ENCODE measurements at regions not wholly inside any gene's neighbourhood (a gene's known extent, or its start where the extent isn't known, plus 50 kb on each side); places are given as distances from the start of the nearest gene placed in this dataset.

- no peak for ATAC-seq (replicated peaks)
- no peak overlapping the region for H3K27ac Mint-ChIP-seq
- no peaks in the 10 kb centered on the region for H3K4me1 Mint-ChIP-seq
- H3K4me3 Mint-ChIP-seq: no peak overlapping the region
- H3K9me3 Mint-ChIP-seq: peaks cover 6% of the 10 kb centered on the region
- H3K27me3 Mint-ChIP-seq: no peaks in the 10 kb centered on the region
- no peaks in the 10 kb centered on the region for H3K36me3 Mint-ChIP-seq (ENCODE audit: low read depth)
Observed at GRCh38 chr5:157934600-157934999, 75.7 kb upstream of the CLINT1 start.

GRCh38 chr5:157933005-157933404, 74.1 kb upstream of the CLINT1 start:
- H3K27ac Mint-ChIP-seq: no peak overlapping the region
- H3K27me3 Mint-ChIP-seq: no peaks in the 10 kb centered on the region
- H3K36me3 Mint-ChIP-seq (ENCODE audit: low read depth): no peaks in the 10 kb centered on the region
- H3K9me3 Mint-ChIP-seq: peaks cover 6% of the 10 kb centered on the region
- ATAC-seq (replicated peaks): no peak
- no peaks in the 10 kb centered on the region for H3K4me1 Mint-ChIP-seq
- H3K4me3 Mint-ChIP-seq: no peak overlapping the region

GRCh38 chr5:157930710-157931109, 71.8 kb upstream of the CLINT1 start:
- Mint-ChIP-seq H3K4me3 (no peak overlapping the region), H3K9me3 (peaks cover 6% of the 10 kb centered on the region), H3K4me1 (no peaks in the 10 kb centered on the region), H3K27me3 (no peaks in the 10 kb centered on the region), H3K36me3 (ENCODE audit: low read depth) (no peaks in the 10 kb centered on the region), H3K27ac (no peak overlapping the region)
- ATAC-seq (replicated peaks): no peak

- ATAC-seq (replicated peaks): no peak
- Mint-ChIP-seq H3K36me3 (ENCODE audit: low read depth) (no peaks in the 10 kb centered on the region), H3K4me3 (no peak overlapping the region), H3K27me3 (no peaks in the 10 kb centered on the region), H3K9me3 (no peaks in the 10 kb centered on the region), H3K4me1 (peaks cover 7% of the 10 kb centered on the region), H3K27ac (no peak overlapping the region)
Observed at GRCh38 chr5:157926977-157927376, 68.0 kb upstream of the CLINT1 start.

- no peak overlapping the region for H3K27ac Mint-ChIP-seq
- no peak overlapping the region for H3K4me3 Mint-ChIP-seq
- no peaks in the 10 kb centered on the region for H3K9me3 Mint-ChIP-seq
- no peaks in the 10 kb centered on the region for H3K27me3 Mint-ChIP-seq
- no peak for ATAC-seq (replicated peaks)
- no peaks in the 10 kb centered on the region for H3K36me3 Mint-ChIP-seq (ENCODE audit: low read depth)
- peaks cover 7% of the 10 kb centered on the region for H3K4me1 Mint-ChIP-seq
Observed at GRCh38 chr5:157925786-157926671, 67.1 kb upstream of the CLINT1 start.

GRCh38 chr5:157924931-157925729, 66.2 kb upstream of the CLINT1 start:
- Mint-ChIP-seq H3K4me1 (peaks cover 7% of the 10 kb centered on the region), H3K27ac (no peak overlapping the region), H3K9me3 (no peaks in the 10 kb centered on the region)

GRCh38 chr5:157924490-157924889, 65.5 kb upstream of the CLINT1 start:
- no peak for ATAC-seq (replicated peaks)
- Mint-ChIP-seq H3K4me3 (no peak overlapping the region), H3K27me3 (no peaks in the 10 kb centered on the region), H3K4me1 (peaks cover 7% of the 10 kb centered on the region), H3K9me3 (no peaks in the 10 kb centered on the region), H3K27ac (no peak overlapping the region), H3K36me3 (ENCODE audit: low read depth) (no peaks in the 10 kb centered on the region)

More at GRCh38 chr5:157924931-157925729, 66.2 kb upstream of the CLINT1 start:
- no peak overlapping the region for H3K4me3 Mint-ChIP-seq
- no peak for ATAC-seq (replicated peaks)
- no peaks in the 10 kb centered on the region for H3K36me3 Mint-ChIP-seq (ENCODE audit: low read depth)
- no peaks in the 10 kb centered on the region for H3K27me3 Mint-ChIP-seq

- Mint-ChIP-seq H3K4me3 (no peak overlapping the region), H3K9me3 (no peaks in the 10 kb centered on the region), H3K4me1 (peaks cover 15% of the 10 kb centered on the region), H3K36me3 (ENCODE audit: low read depth) (no peaks in the 10 kb centered on the region), H3K27ac (no peak overlapping the region), H3K27me3 (no peaks in the 10 kb centered on the region)
- ATAC-seq (replicated peaks): no peak
Observed at GRCh38 chr5:157923765-157924164, 64.8 kb upstream of the CLINT1 start.

- no peaks in the 10 kb centered on the region for H3K9me3 Mint-ChIP-seq
- no peak overlapping the region for H3K4me3 Mint-ChIP-seq
- ATAC-seq (replicated peaks): no peak
- no peak overlapping the region for H3K27ac Mint-ChIP-seq
- no peaks in the 10 kb centered on the region for H3K27me3 Mint-ChIP-seq
- H3K36me3 Mint-ChIP-seq (ENCODE audit: low read depth): no peaks in the 10 kb centered on the region
- peaks cover 28% of the 10 kb centered on the region for H3K4me1 Mint-ChIP-seq
Observed at GRCh38 chr5:157922026-157922425, 63.1 kb upstream of the CLINT1 start.

GRCh38 chr5:157920828-157921170, 61.9 kb upstream of the CLINT1 start:
- no peak for ATAC-seq (replicated peaks)
- H3K4me3 Mint-ChIP-seq: no peak overlapping the region
- H3K9me3 Mint-ChIP-seq: no peaks in the 10 kb centered on the region
- peaks cover 28% of the 10 kb centered on the region for H3K4me1 Mint-ChIP-seq
- H3K27ac Mint-ChIP-seq: no peak overlapping the region
- no peaks in the 10 kb centered on the region for H3K27me3 Mint-ChIP-seq
- H3K36me3 Mint-ChIP-seq (ENCODE audit: low read depth): no peaks in the 10 kb centered on the region

- H3K4me3 Mint-ChIP-seq: peak overlapping the region; percentile 47
- no peaks in the 10 kb centered on the region for H3K9me3 Mint-ChIP-seq
- H3K36me3 Mint-ChIP-seq (ENCODE audit: low read depth): no peaks in the 10 kb centered on the region
- ATAC-seq (replicated peaks): peak; percentile 49
- peak overlapping the region; percentile 6 for H3K27ac Mint-ChIP-seq
- H3K27me3 Mint-ChIP-seq: no peaks in the 10 kb centered on the region
- peaks cover 21% of the 10 kb centered on the region for H3K4me1 Mint-ChIP-seq
Observed at GRCh38 chr5:157918811-157919742, 60.1 kb upstream of the CLINT1 start.

- H3K4me3 Mint-ChIP-seq: peak overlapping the region; percentile 47
- H3K27me3 Mint-ChIP-seq: no peaks in the 10 kb centered on the region
- peaks cover 21% of the 10 kb centered on the region for H3K4me1 Mint-ChIP-seq
- H3K9me3 Mint-ChIP-seq: no peaks in the 10 kb centered on the region
- ATAC-seq (replicated peaks): peak; percentile 89
- H3K36me3 Mint-ChIP-seq (ENCODE audit: low read depth): no peaks in the 10 kb centered on the region
- peak overlapping the region; percentile 6 for H3K27ac Mint-ChIP-seq
Observed at GRCh38 chr5:157917899-157918809, 59.2 kb upstream of the CLINT1 start.

- no peaks in the 10 kb centered on the region for H3K27me3 Mint-ChIP-seq
- no peak overlapping the region for H3K4me3 Mint-ChIP-seq
- H3K36me3 Mint-ChIP-seq (ENCODE audit: low read depth): no peaks in the 10 kb centered on the region
- H3K9me3 Mint-ChIP-seq: no peaks in the 10 kb centered on the region
- ATAC-seq (replicated peaks): no peak
- no peak overlapping the region for H3K27ac Mint-ChIP-seq
- peaks cover 21% of the 10 kb centered on the region for H3K4me1 Mint-ChIP-seq
Observed at GRCh38 chr5:157917491-157917890, 58.5 kb upstream of the CLINT1 start.

Data from activated T-helper 17 cell treated with anti-CD3 and anti-CD28 coated beads, Interleukin-2, amount 50 U/mL, for 72 hours (primary cell).